Upper lobe of left lung (tissue), 6 donors: ENCODE measurements at regions not wholly inside any gene's neighbourhood (a gene's known extent, or its start where the extent isn't known, plus 50 kb on each side); places are given as distances from the start of the nearest gene placed in this dataset.

Experiments
- ATAC-seq, 2 donors: fragments of 200-7000 bp; cut with Tn5 transposase; one replicate each; pipeline ENCODE4 v1.9.1; 2022; ENCODE audit warnings: mild to moderate bottlenecking in 2 of 2, moderate library complexity in 2 of 2; ENCODE audit not compliant: low FRiP score in 2 of 2
- DNase-seq, 2 donors: peaks; one replicate each; pipeline ENCODE4 v3.0.0-alpha.2; 2019 to 2020
- H3K27ac ChIP-seq, 4 donors: fragments of 200-600 bp; sonication (generic); one replicate each; pipeline ENCODE4 v1.5.1; 2016 to 2019
- H3K27me3 ChIP-seq, 4 donors: fragments of 200-600 bp; sonication (generic); one replicate each; pipeline ENCODE4 v1.5.1; 2017 to 2019
- H3K36me3 ChIP-seq, 4 donors: fragments of 200-600 bp; sonication (generic); one replicate each; pipeline ENCODE4 v1.5.1; 2016 to 2019
- H3K4me1 ChIP-seq, 4 donors: fragments of 200-600 bp; sonication (generic); one replicate each; pipeline ENCODE4 v1.5.1; 2018 to 2019
- H3K4me3 ChIP-seq, 4 donors: fragments of 200-600 bp; sonication (generic); one replicate each; pipeline ENCODE4 v1.5.1; 2017 to 2019; ENCODE audit warnings: mild to moderate bottlenecking in 2 of 4, moderate library complexity in 1 of 4
- H3K9me3 ChIP-seq, 4 donors: fragments of 200-600 bp; sonication (generic); one replicate each; pipeline ENCODE4 v1.5.1; 2018 to 2019
- EP300 ChIP-seq, 4 donors: sonication (generic); formaldehyde crosslinking; IDR thresholded peaks; one replicate each; pipeline ENCODE4 v1.5.1; 2017; ENCODE audit warnings: antibody characterized with exemption in 4 of 4, control low read depth in 2 of 4
- POLR2A ChIP-seq, 4 donors: fragments of 450-650 bp; IDR thresholded peaks; one replicate each; pipeline ENCODE4 v1.5.1; 2016 to 2017; ENCODE audit warnings: antibody characterized with exemption in 4 of 4, mild to moderate bottlenecking in 2 of 4
- POLR2AphosphoS5 ChIP-seq, 2 donors: sonication (generic); formaldehyde crosslinking; IDR thresholded peaks; one replicate each; pipeline ENCODE4 v1.5.1; 2017; ENCODE audit warnings: antibody characterized with exemption in 2 of 2
- WGBS, 2 donors: methylation state at CpG; one replicate each; pipeline ENCODE4 v1.1.5; 2017 to 2018; 5-methylcytosine and 5-hydroxymethylcytosine counted together
- TF ChIP-seq, protein P1 (sequence below), 6 experiments: fragments of 450-650 bp in 4 of 6; fragments of 200-600 bp in 2 of 6; sonication (generic) in 2 of 6; IDR thresholded peaks; one replicate each; pipeline ENCODE4 v1.5.1; 2016 to 2019; ENCODE audit warnings: antibody characterized with exemption in 6 of 6
- donor health status: DM: no; HTN: no; CAD: no; lungs with moderate emphysema.
- donor health status: DM: no; HTN: yes; CAD: no; lungs with severe emphysema.

DNA sequence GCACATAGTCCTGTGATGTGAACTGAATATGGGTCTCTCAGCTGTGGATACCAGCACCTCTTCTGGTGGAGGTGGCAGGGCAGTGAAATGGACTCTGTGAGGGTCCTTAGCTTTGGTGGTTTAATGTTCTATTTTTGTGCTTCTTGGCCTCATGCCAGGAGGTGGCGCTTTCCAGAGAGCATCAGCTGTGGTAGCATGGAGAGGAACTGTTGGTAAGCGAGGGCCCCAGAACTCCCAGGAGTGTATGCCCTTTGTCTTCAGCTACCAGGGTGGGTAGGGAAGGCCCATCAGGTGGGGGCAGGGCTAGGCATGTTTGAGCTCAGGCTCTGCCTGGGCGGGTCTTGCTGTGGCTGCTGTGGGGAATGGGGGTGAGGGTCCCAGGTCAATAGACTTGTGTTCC is 241.7 kb downstream of the AEBP2 start:
- Histone ChIP-seq H3K4me3 (no peak overlapping the region), H3K4me1 (no peaks in the 10 kb centered on the region), H3K36me3 (no peaks in the 10 kb centered on the region), H3K27ac (no peak overlapping the region), H3K9me3 (no peaks in the 10 kb centered on the region), H3K27me3 (no peaks in the 10 kb centered on the region)
- TF ChIP-seq POLR2A (IDR thresholded peaks at IDR 0.05) (no peak), EP300 (IDR thresholded peaks at IDR 0.05) (no peak), POLR2AphosphoS5 (IDR thresholded peaks at IDR 0.05) (no peak)
- TF ChIP-seq, protein P1, sequence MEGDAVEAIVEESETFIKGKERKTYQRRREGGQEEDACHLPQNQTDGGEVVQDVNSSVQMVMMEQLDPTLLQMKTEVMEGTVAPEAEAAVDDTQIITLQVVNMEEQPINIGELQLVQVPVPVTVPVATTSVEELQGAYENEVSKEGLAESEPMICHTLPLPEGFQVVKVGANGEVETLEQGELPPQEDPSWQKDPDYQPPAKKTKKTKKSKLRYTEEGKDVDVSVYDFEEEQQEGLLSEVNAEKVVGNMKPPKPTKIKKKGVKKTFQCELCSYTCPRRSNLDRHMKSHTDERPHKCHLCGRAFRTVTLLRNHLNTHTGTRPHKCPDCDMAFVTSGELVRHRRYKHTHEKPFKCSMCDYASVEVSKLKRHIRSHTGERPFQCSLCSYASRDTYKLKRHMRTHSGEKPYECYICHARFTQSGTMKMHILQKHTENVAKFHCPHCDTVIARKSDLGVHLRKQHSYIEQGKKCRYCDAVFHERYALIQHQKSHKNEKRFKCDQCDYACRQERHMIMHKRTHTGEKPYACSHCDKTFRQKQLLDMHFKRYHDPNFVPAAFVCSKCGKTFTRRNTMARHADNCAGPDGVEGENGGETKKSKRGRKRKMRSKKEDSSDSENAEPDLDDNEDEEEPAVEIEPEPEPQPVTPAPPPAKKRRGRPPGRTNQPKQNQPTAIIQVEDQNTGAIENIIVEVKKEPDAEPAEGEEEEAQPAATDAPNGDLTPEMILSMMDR (IDR thresholded peaks at IDR 0.05), result no peak
- DNase-seq (no peak), ATAC-seq (no peak)
- WGBS, 2 donors, result 82 to 94% methylated on average over 2 to 3 of the region's 3 CpGs

DNA sequence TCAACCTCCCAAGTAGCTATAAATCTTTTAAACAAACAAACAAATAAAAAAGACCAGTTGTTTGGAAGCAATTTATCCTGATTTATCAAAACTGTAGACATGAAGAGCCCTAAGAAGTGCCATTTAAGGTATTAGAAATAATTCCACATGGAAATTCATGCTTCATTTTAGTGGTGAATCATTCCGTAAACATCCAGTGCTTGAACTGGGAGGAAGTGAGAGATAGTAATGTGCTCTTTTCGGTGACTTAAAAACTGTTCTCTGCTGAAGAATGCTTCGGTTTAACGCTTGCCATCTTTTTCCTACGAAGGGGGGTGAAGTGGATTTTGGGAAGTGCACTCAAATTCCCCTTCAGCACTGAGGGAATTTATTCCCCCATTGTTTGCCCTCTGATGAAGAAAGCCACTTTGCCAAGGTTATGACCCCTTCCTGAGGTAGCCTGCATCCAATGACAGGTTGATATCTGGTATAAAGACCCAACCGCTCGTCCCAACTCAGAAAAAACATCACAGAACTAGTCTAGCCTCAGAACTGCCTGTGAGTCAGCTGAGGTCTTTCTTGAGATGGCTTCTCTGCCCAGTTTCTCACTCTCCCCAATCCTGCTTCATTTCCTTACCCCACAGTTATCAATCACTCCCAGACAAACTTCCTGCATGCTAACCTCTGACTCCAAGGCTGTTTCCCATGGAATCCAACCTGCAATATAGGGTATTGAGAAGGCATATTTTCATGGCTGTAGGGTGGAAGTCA is 244.1 kb downstream of the AEBP2 start:
- H3K9me3 ChIP-seq, result no peaks in the 10 kb centered on the region
- TF ChIP-seq, protein P1 (IDR thresholded peaks at IDR 0.05), result no peak
- TF ChIP-seq EP300 (IDR thresholded peaks at IDR 0.05) (no peak), POLR2A (IDR thresholded peaks at IDR 0.05) (no peak), POLR2AphosphoS5 (IDR thresholded peaks at IDR 0.05) (no peak)
- no peaks in the 10 kb centered on the region for H3K27me3 ChIP-seq
- peak in 1 of 2 donors; percentile 32 for ATAC-seq
- H3K27ac ChIP-seq, result no peak overlapping the region
- H3K4me3 ChIP-seq, result no peak overlapping the region
- H3K4me1 ChIP-seq, result no peaks in the 10 kb centered on the region
- DNase-seq, result no peak
- 68% methylated on average over 7 of the region's 7 CpGs for WGBS, 2 donors
- no peaks in the 10 kb centered on the region for H3K36me3 ChIP-seq

DNA sequence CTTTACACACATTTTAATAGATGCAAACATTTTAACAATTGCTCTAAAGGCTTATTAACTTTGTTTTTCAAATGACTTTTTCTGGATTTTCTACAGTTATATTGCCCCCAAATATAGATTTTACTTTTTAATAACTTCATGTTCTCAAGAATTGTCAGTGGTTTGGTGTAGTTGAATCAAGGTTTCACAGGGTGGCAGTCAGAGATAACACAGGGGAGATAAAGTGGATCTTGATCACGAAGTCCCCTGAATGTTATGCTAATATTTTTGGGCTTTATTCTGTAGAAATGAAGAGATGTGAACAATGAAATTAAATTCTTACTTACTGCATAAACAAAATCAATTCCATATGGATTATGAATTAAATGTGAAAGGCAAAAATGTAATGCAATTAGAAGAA is 248.1 kb downstream of the AEBP2 start:
- Histone ChIP-seq H3K27ac (no peak overlapping the region), H3K4me3 (no peak overlapping the region), H3K36me3 (no peaks in the 10 kb centered on the region), H3K27me3 (no peaks in the 10 kb centered on the region), H3K9me3 (no peaks in the 10 kb centered on the region), H3K4me1 (no peaks in the 10 kb centered on the region)
- 91 to 94% methylated on average over 1 of the region's 1 CpG for WGBS, 2 donors
- DNase-seq (no peak), ATAC-seq (no peak)
- TF ChIP-seq, protein P1 (IDR thresholded peaks at IDR 0.05), result no peak
- TF ChIP-seq POLR2AphosphoS5 (IDR thresholded peaks at IDR 0.05) (no peak), POLR2A (IDR thresholded peaks at IDR 0.05) (no peak), EP300 (IDR thresholded peaks at IDR 0.05) (no peak)

DNA sequence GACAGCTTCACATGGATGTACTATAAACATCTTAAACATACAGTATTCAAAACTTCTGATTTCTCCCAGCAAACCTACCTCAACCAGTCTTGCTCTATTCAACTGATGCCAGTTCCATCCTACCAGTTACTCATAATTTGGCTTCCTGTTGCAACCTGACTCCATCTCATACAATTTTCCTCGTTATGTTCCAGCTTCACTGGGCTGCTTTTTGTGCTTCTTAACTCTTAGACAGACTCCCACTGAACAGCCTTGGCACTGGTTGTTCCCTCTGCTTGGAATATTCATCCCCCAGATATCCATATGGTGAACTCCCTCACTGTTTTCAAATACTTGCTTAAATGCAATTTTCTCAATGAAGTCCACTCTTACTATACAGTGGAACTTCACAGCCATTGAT is 249.2 kb downstream of the AEBP2 start:
- DNase-seq (no peak), ATAC-seq (no peak)
- Histone ChIP-seq H3K27me3 (no peaks in the 10 kb centered on the region), H3K4me3 (no peak overlapping the region), H3K36me3 (no peaks in the 10 kb centered on the region), H3K4me1 (no peaks in the 10 kb centered on the region), H3K9me3 (no peaks in the 10 kb centered on the region), H3K27ac (no peak overlapping the region)
- TF ChIP-seq, protein P1 (IDR thresholded peaks at IDR 0.05), result no peak
- TF ChIP-seq POLR2A (IDR thresholded peaks at IDR 0.05), result no peak
- TF ChIP-seq POLR2AphosphoS5 (IDR thresholded peaks at IDR 0.05), result no peak
- no peak for TF ChIP-seq EP300 (IDR thresholded peaks at IDR 0.05)
- 84 to 87% methylated on average over 1 of the region's 1 CpG for WGBS, 2 donors

DNA sequence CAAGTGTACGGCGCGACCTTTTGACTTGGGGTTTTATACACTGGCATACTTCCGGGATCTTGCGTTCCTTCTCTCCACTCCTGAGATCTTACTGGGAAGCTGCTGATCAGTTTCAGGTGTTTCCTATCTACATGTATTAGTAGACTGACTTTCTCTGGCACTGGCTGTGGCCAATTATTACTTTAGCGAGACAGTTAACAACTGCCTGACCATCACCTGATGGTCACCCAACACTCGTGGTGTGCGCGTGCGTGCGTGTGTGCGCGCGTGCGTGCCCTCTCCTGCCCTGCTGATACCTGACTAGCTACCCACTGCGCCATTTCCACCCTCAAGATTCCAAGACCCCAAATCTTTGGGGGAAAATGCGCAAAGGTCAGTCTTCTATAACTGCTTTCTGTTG is 249.9 kb downstream of the AEBP2 start:
- ATAC-seq (no peak), DNase-seq (peak in 1 of 2 donors; percentile 39)
- Histone ChIP-seq H3K4me1 (no peaks in the 10 kb centered on the region), H3K27me3 (no peaks in the 10 kb centered on the region), H3K4me3 (no peak overlapping the region), H3K27ac (no peak overlapping the region), H3K36me3 (no peaks in the 10 kb centered on the region), H3K9me3 (no peaks in the 10 kb centered on the region)
- WGBS, 2 donors, result 87 to 94% methylated on average over 17 of the region's 17 CpGs
- TF ChIP-seq POLR2A (IDR thresholded peaks at IDR 0.05) (no peak), POLR2AphosphoS5 (IDR thresholded peaks at IDR 0.05) (no peak), EP300 (IDR thresholded peaks at IDR 0.05) (no peak)
- TF ChIP-seq, protein P1 (IDR thresholded peaks at IDR 0.05), result no peak
